Retinal pigment epithelial cell (primary cell): ENCODE measurements at regions not wholly inside any gene's neighbourhood (a gene's known extent, or its start where the extent isn't known, plus 50 kb on each side); places are given as distances from the start of the nearest gene placed in this dataset.

Experiments
- DNase-seq: peaks from one replicate; pipeline ENCODE4 v3.0.0-alpha.2; 2010; ENCODE audit warnings: low read depth
- H3K4me3 ChIP-seq: 2 replicates; pipeline ENCODE4 v1.5.1; 2011; ENCODE audit warnings: mild to moderate bottlenecking, low read length, control low read depth, moderate library complexity
- TF ChIP-seq, protein P1 (sequence below): conservative IDR thresholded peaks from 2 replicates; pipeline ENCODE4 v1.5.1; 2011; ENCODE audit warnings: low read depth, low read length, control low read depth, inconsistent platforms

DNA sequence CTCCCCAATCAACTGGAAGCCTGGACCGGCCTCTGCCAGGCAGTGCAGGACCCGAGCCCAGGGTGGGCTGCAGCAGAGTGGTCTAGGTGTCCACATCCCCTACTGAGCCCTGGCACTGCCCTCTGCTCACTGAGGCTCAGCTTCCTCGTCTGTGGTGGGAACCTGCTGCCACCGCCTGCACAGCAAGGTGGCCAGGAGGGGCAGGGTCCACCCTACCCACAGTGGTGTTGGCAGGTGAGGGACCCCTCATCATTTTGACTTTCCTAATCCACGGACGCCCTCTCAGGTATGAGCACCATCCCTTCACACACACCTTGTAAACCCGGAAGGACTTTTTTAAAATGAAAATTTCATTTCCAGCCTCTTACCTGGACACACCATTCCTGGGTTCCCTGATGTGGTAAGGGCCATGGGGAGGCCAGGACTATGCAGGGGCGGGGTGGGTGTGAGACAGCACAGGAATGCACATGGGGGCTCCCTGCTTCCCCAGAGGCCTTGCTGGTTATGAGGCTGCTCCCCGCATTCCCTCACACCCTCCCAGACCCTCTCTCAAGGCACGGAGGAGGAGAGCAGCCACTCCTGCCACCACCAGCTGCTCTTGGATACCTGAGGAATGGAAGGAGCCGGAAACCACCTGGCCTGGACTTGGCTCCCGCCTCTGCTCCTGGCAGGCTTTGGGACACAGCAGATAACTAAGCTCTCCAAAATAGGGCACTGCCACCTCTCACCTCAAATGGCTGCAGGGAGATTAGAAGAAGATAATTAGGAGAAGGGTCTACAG is 185.9 kb upstream of the TPM1 start:
- H3K4me3 ChIP-seq, result no peak overlapping the region
- DNase-seq, result no peak
- TF ChIP-seq, protein P1, sequence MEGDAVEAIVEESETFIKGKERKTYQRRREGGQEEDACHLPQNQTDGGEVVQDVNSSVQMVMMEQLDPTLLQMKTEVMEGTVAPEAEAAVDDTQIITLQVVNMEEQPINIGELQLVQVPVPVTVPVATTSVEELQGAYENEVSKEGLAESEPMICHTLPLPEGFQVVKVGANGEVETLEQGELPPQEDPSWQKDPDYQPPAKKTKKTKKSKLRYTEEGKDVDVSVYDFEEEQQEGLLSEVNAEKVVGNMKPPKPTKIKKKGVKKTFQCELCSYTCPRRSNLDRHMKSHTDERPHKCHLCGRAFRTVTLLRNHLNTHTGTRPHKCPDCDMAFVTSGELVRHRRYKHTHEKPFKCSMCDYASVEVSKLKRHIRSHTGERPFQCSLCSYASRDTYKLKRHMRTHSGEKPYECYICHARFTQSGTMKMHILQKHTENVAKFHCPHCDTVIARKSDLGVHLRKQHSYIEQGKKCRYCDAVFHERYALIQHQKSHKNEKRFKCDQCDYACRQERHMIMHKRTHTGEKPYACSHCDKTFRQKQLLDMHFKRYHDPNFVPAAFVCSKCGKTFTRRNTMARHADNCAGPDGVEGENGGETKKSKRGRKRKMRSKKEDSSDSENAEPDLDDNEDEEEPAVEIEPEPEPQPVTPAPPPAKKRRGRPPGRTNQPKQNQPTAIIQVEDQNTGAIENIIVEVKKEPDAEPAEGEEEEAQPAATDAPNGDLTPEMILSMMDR, result no peak

DNA sequence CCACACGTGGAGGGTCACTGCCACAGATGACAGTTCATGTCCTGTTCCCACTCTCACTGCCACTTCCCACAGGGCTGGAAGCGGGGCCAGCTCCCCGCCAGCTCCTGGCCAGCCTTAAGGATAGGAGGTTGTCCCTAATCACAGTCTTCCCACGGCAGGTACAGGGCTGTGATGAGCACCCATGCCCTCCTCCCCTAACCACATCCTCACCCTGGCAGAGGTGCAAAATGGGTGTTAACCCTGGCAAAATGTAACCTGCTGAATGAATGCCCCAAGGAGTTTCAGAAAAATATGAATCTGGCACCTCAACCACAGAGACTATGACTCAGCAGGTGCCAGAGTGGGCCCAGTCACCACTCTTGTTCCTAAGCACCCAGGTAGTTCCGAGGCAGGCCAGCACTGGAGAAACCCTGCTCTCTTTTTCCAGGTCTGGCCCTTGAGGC is 185.1 kb upstream of the TPM1 start:
- TF ChIP-seq, protein P1, result no peak
- no peak for DNase-seq
- H3K4me3 ChIP-seq, result no peak overlapping the region

DNA sequence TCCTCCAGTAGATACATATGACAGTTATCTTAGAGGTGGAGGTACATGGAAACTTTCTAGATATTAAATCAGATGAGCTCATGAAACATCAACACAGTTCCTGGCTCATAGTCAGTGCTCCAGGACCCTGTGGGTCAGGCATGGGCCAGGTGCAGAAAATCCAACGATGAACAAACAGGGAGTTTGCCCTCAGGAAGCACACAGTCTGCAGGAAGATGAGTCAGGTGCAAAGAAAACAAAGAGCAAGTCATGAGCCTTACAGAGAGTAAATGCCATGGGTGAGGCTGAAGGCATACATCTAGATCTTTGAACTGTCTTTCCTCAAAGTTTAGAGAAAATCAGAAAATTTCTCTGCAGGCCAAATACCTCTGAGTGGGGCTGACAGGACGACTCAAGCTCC is 184.2 kb upstream of the TPM1 start:
- H3K4me3 ChIP-seq, result no peak overlapping the region
- TF ChIP-seq, protein P1, result no peak
- no peak for DNase-seq

DNA sequence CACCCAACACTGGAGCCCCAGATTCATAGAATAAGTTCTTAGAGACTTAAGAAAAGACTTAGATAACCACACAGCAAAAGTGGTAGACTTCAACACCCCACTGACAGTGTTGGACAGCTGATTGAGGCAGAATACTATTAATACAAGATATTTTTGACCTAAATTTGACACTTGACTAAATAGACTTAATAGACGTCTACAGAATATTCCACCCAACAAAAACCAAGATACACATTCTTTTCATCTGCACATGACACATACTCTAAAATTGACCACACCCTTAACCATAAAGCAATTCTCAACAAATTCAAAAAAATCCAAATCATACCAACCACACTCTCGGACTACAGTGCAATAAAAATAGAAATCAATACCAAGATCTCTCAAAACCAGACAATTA is 179.8 kb upstream of the TPM1 start:
- no peak overlapping the region for H3K4me3 ChIP-seq
- DNase-seq, result no peak
- TF ChIP-seq, protein P1, result no peak

DNA sequence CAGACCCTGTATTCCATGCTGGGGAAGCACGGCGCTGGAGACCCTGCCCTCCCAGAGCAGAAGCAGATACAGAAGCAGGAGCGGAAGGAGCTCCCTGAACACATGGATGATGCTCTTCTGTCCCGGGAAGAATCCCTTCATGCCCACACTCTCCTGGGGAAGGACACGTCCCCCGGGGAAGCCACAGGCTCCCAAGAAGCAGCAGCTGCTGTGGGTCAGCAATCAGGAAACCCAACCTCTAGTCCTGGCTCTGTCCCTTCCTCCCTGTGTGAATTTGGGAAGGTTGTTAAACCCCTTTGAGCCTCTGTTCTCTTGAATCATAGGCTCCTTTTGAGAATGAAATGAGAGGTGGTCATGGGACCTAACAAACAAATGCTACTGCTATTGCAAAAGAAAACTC is 176.2 kb upstream of the TPM1 start:
- TF ChIP-seq, protein P1, result no peak
- H3K4me3 ChIP-seq, result no peak overlapping the region
- no peak for DNase-seq

DNA sequence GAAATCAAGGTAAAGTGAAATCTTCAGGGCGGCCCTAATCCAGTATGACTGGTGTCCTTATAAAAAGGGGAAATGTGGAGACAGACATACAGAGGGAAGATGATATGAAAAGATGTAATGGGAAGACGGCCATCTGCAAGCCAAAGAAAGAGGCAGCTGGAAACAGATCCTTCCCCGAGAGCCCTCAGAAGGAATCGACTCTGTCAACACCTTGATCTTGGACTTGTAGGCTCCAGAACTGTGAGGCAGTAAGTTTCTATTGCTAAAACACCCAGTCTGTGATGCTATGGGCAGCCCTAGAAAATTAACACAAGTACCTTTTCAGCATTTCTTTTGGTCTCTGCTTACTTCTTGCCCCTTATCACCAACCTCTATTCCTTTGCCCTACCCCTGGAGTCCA is 174.7 kb upstream of the TPM1 start:
- no peak for DNase-seq
- TF ChIP-seq, protein P1, result no peak
- H3K4me3 ChIP-seq, result no peak overlapping the region

DNA sequence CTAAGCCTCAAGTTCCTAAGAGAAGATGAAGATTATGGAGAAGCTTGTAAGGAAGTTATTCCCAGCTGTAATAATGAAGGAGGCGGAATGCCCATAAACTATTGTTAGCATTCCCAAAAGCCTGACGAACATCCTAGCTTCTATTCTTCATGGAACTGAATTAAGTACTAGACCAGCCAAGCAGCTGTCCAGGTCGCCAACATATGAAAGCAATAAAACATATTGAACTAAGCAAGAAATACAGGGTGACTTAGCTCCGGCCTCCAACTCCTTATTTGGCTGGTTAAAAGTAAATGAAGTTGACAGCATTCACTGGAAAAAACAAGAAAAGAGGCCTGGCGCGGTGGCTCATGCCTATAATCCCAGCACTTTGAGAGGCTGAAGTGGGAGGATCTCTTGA is 174.0 kb upstream of the TPM1 start:
- no peak for DNase-seq
- no peak overlapping the region for H3K4me3 ChIP-seq
- TF ChIP-seq, protein P1, result no peak
